SK-N-SH (cell line): ENCODE measurements at regions not wholly inside any gene's neighbourhood (a gene's known extent, or its start where the extent isn't known, plus 50 kb on each side); places are given as distances from the start of the nearest gene placed in this dataset.

Experiments used
- CHD2 ChIP-seq: fragments of 150-350 bp; IDR thresholded peaks from 2 replicates; pipeline ENCODE4 v1.6.1; 2018; ENCODE audit warnings: low read length; ENCODE audit not compliant: partially characterized antibody
- GABPA ChIP-seq: IDR thresholded peaks from 2 replicates; pipeline ENCODE4 v1.4.0; 2012; ENCODE audit warnings: low read depth, mild to moderate bottlenecking
- POLR2AphosphoS5 ChIP-seq: IDR thresholded peaks from 2 replicates; pipeline ENCODE4 v1.6.1; 2012; ENCODE audit warnings: low read depth, low read length
- RAD21 ChIP-seq: IDR thresholded peaks from 2 replicates; pipeline ENCODE4 v1.6.1; 2012; ENCODE audit warnings: mild to moderate bottlenecking, low read length
- RCOR1 ChIP-seq: fragments of 150-350 bp; IDR thresholded peaks from 2 replicates; pipeline ENCODE4 v1.6.1; 2017; ENCODE audit warnings: antibody characterized with exemption, low read length
- TF ChIP-seq, protein P1 (sequence below): fragments of 200-600 bp; sonication (generic); IDR thresholded peaks from 2 replicates; pipeline ENCODE4 v1.6.1; 2017; ENCODE audit warnings: antibody characterized with exemption, mild to moderate bottlenecking, moderate library complexity
- TF ChIP-seq, protein P2 (sequence below): IDR thresholded peaks from 2 replicates; pipeline ENCODE4 v1.4.0; 2012; ENCODE audit warnings: low read depth, borderline replicate concordance
- TF ChIP-seq, protein P3 (sequence below): IDR thresholded peaks from 2 replicates; pipeline ENCODE4 v1.4.0; 2012; ENCODE audit warnings: low read depth
- TF ChIP-seq, protein P4 (sequence below): IDR thresholded peaks from 2 replicates; pipeline ENCODE4 v1.6.1; 2012; ENCODE audit warnings: mild to moderate bottlenecking, low read depth, low read length, moderate library complexity

DNA sequence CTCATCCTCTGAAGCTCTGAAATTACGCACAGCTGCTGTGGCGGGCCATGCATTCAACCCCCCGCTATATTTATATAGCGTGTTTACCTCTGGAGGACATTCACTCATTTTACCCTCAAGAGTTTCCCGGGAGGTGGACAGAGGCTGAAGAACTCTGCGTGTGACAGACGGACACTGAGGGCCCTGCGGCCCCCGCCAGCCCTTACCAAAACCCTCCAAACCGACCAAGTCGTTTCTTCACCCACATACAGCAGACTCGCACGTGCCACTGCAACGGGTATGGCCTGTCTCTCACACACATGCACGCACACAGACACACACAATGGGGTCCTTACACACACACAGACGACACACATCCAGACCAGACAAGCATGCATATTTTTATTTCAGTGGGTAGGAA lies 216.4 kb upstream of the FOXF1 start:
- TF ChIP-seq, protein P1, sequence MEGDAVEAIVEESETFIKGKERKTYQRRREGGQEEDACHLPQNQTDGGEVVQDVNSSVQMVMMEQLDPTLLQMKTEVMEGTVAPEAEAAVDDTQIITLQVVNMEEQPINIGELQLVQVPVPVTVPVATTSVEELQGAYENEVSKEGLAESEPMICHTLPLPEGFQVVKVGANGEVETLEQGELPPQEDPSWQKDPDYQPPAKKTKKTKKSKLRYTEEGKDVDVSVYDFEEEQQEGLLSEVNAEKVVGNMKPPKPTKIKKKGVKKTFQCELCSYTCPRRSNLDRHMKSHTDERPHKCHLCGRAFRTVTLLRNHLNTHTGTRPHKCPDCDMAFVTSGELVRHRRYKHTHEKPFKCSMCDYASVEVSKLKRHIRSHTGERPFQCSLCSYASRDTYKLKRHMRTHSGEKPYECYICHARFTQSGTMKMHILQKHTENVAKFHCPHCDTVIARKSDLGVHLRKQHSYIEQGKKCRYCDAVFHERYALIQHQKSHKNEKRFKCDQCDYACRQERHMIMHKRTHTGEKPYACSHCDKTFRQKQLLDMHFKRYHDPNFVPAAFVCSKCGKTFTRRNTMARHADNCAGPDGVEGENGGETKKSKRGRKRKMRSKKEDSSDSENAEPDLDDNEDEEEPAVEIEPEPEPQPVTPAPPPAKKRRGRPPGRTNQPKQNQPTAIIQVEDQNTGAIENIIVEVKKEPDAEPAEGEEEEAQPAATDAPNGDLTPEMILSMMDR: no peak
- no peak for TF ChIP-seq CHD2
- TF ChIP-seq, protein P2, sequence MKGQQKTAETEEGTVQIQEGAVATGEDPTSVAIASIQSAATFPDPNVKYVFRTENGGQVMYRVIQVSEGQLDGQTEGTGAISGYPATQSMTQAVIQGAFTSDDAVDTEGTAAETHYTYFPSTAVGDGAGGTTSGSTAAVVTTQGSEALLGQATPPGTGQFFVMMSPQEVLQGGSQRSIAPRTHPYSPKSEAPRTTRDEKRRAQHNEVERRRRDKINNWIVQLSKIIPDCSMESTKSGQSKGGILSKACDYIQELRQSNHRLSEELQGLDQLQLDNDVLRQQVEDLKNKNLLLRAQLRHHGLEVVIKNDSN: no peak
- TF ChIP-seq RCOR1: no peak
- TF ChIP-seq GABPA: no peak
- TF ChIP-seq POLR2AphosphoS5: no peak
- TF ChIP-seq, protein P3, sequence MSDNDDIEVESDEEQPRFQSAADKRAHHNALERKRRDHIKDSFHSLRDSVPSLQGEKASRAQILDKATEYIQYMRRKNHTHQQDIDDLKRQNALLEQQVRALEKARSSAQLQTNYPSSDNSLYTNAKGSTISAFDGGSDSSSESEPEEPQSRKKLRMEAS: no peak
- no peak for TF ChIP-seq RAD21
- TF ChIP-seq, protein P4, sequence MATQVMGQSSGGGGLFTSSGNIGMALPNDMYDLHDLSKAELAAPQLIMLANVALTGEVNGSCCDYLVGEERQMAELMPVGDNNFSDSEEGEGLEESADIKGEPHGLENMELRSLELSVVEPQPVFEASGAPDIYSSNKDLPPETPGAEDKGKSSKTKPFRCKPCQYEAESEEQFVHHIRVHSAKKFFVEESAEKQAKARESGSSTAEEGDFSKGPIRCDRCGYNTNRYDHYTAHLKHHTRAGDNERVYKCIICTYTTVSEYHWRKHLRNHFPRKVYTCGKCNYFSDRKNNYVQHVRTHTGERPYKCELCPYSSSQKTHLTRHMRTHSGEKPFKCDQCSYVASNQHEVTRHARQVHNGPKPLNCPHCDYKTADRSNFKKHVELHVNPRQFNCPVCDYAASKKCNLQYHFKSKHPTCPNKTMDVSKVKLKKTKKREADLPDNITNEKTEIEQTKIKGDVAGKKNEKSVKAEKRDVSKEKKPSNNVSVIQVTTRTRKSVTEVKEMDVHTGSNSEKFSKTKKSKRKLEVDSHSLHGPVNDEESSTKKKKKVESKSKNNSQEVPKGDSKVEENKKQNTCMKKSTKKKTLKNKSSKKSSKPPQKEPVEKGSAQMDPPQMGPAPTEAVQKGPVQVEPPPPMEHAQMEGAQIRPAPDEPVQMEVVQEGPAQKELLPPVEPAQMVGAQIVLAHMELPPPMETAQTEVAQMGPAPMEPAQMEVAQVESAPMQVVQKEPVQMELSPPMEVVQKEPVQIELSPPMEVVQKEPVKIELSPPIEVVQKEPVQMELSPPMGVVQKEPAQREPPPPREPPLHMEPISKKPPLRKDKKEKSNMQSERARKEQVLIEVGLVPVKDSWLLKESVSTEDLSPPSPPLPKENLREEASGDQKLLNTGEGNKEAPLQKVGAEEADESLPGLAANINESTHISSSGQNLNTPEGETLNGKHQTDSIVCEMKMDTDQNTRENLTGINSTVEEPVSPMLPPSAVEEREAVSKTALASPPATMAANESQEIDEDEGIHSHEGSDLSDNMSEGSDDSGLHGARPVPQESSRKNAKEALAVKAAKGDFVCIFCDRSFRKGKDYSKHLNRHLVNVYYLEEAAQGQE: no peak
